Eye (tissue), 1 donor: ENCODE measurements at regions not wholly inside any gene's neighbourhood (a gene's known extent, or its start where the extent isn't known, plus 50 kb on each side); places are given as distances from the start of the nearest gene placed in this dataset.
"Not testable (repeated sequence)": the region's sequence is repeated elsewhere in the genome, so short reads cannot be mapped to it uniquely, and the experiment has no call there.

ENCODE experiments used
- DNase-seq: peaks from one replicate; pipeline ENCODE4 v3.0.0-alpha.2; 2015

DNA sequence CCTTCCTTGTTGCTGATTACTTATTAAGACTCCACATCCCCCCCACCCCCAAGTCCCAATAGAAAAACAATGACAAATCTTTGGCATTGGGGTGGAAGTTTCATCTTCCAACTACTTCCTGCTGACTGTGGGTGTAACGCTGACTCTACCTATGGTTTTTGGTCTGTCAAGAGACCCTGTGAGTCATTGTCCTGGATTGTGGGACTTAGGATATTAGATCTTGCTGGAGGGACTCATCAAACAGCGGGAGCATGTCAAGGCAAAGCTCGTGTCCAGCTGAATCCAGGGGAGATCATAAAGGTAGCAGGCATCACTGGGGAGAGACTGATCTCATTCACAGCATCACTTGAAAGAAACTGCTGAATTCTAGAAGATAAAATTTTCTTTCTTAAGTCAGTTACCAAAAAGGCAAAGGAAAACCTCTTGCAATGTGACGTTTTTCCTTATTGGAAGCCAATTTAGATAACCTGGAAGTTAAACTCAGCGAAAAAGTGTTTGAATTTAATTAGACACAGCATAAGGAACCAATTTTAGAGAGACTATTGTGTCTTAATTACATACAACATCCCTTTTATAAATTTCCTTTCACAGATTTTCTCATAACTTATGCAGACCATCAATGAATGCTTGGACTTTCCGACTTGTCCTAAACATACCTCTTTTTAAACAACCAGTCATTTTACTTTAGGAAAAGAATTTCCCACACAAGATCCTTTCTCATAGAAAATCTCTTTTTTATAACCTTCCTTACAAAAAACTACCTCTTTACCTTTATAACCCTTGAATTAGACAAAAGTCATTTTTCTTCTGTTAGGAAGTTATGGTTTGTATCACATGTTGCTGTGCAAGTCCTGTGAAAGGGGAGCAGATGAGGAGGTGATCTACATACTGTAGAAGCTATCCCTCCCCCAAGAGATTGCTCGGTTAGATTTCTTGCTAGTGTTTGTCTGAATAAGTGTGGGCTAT, 94.6 kb upstream of the SCAF11 start:
- no peak for DNase-seq

DNA sequence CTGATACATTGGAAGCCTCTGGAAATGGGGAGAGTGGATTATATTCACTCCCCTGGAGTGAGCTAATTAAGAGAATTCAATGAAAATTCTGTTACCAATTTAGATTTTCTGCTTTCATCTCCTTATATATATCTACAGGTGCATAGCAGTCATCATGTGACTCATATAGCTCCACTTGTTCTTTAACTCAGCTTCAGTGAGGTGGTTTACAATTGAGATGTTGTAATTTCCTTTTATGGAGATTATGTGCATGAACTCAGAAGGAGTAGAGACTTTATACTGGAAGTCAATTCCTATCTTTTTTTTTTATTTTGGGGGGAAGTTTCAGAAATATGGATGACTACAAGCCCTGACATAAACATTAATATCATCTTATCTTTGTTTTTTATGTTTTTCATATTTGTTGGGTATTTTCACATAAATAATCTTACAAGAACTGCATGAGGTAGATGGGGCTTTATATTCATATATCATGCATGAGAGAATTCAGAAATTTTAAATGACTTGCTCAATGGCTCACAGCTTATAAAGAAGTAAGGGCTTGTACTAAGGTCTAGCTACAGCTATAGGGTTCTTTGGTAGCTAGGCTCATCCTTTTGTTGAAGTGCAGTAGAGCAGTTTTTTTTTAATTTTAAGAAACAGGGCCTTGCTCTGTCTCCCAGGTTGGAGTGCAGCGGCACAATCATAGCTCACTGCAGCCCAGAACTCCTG, 92.3 kb upstream of the SCAF11 start:
- DNase-seq = no peak

GRCh38 chr12:46073321-46073720, 82.9 kb upstream of the SCAF11 start:
- no peak for DNase-seq

DNA sequence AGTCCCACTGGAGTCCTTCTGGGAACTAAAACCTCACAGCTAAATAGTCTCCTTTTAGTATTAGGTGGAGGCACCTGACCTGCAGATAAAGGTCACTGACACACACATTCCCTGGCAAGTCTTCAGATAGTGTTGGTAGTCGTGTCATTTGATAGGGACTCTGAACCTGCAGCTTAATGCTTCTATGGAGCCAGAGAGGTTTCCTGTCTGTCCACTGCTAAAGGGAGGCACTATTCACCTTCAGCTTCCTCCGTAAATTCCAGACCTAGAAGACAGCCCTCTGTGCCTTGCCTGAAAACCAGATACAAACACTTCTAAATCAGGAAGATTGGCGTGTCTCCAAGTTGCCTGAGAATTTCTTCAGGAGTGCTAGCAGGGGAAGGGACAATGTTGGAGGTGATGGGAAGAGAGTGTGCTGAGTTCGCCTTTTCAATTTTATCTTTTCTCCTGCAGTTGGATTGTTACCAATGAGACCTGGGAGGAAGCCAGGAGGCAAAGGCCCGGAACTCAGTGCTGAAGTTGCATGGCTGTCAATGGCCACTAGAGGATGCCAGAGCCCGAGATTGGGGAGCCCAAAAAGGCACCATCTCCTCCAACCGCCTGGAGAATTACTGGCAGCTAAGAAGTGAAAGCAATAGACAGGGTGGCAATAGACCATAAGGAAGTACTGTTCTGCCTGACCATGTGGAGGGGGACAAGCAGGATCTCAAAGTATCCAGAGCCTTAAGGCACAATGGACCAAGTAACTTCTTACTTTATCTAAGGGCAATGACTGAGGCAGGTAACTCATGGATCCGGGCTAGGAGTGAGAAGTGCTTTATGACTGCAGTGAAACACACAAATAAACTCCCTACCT, 81.6 kb upstream of the SCAF11 start:
- DNase-seq = peak; percentile 80

- no peak for DNase-seq
Observed at GRCh38 chr12:46071335-46071734, 81.0 kb upstream of the SCAF11 start.

- no peak for DNase-seq
Observed at GRCh38 chr12:46067094-46067493, 76.7 kb upstream of the SCAF11 start.

- no peak for DNase-seq
Observed at GRCh38 chr12:46065412-46066166, 75.2 kb upstream of the SCAF11 start.

GRCh38 chr12:46064548-46064947, 74.2 kb upstream of the SCAF11 start:
- DNase-seq = no peak

GRCh38 chr12:46058697-46059096, 68.3 kb upstream of the SCAF11 start:
- DNase-seq = not testable (repeated sequence)

- no peak for DNase-seq
Observed at GRCh38 chr12:46050805-46051204, 60.4 kb upstream of the SCAF11 start.

DNA sequence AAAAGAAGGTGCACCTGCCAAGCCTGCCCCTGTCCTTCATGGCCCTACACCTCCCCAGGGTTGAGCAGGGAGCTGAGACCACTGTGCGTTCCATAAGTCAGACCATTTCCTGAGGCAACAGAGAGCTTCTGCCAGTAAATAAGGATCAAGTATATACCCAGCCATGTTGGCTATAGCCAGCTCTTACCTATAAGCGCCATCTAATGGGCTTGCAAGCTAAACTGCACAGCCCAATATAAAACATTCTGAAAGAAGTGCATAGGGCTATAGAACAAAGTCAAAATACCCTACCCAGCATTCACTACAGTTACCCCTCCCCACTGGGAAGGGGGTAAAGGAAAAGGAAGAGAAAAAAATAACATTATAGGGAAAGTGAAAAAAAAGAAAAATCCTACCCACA, 59.3 kb upstream of the SCAF11 start:
- DNase-seq = no peak

- no peak for DNase-seq
Observed at GRCh38 chr12:46046436-46046835, 56.1 kb upstream of the SCAF11 start.

DNA sequence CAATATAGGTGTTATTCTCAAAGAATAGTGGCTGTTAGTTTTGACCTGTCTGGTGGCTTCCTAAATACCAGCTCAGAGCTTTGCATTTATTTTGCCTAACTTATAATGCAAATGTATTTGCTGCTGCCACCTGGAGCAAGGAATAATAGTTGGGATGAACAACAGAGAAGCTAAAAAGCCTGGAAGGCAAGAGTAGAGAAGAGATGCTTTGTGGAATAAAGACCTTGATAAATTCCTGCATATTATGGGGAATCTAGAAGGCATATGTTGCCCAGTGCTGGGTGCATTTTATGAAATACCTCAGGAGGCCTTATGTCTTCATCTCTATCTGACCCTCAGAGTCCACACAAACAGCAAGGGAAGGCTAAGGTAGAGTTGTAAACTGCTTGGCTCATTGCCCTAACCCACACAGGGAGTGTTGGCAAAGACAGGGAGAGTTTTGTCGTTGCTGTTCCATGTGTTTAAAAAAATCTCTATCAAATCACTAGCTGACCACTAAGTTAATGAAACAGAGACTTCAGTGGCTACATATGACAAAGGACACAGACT, 53.7 kb upstream of the SCAF11 start:
- no peak for DNase-seq
